Right atrium auricular region (tissue), 2 donors: ENCODE measurements at regions not wholly inside any gene's neighbourhood (a gene's known extent, or its start where the extent isn't known, plus 50 kb on each side); places are given as distances from the start of the nearest gene placed in this dataset.
"Not testable (repeated sequence)": the region's sequence is repeated elsewhere in the genome, so short reads cannot be mapped to it uniquely, and the experiment has no call there.

Experiments
- DNase-seq: peaks from one replicate; pipeline ENCODE4 v3.0.0-alpha.2; 2019; ENCODE audit warnings: low spot score
- H3K27ac ChIP-seq, 2 donors: fragments of 200-600 bp; sonication (generic); 1 replicate in 1 of 2; 2 replicates in 1 of 2; pipeline ENCODE4 v1.5.1; 2016 to 2019
- H3K27me3 ChIP-seq, 2 donors: fragments of 200-600 bp; sonication (generic); one replicate each; pipeline versions ENCODE4 v1.5.1 to v1.6.0; 2017 to 2019
- H3K36me3 ChIP-seq: fragments of 200-600 bp; sonication (generic); one replicate; pipeline ENCODE4 v1.5.1; 2016
- H3K4me1 ChIP-seq, 2 donors: fragments of 200-600 bp; sonication (generic); one replicate each; pipeline versions ENCODE4 v1.5.1 to v1.6.0; 2017 to 2019
- H3K4me3 ChIP-seq, 2 donors: fragments of 200-600 bp; sonication (generic); 1 replicate in 1 of 2; 2 replicates in 1 of 2; pipeline ENCODE4 v1.5.1; 2017 to 2019; ENCODE audit warnings: mild to moderate bottlenecking in 1 of 2, moderate library complexity in 1 of 2
- H3K9me3 ChIP-seq, 2 donors: fragments of 200-600 bp; sonication (generic); one replicate each; pipeline ENCODE4 v1.5.1; 2019
- TF ChIP-seq, protein P1 (sequence below), 2 donors: fragments of 200-600 bp; sonication (generic); IDR thresholded peaks; one replicate each; pipeline ENCODE4 v1.5.1; 2019; ENCODE audit warnings: antibody characterized with exemption in 2 of 2

DNA sequence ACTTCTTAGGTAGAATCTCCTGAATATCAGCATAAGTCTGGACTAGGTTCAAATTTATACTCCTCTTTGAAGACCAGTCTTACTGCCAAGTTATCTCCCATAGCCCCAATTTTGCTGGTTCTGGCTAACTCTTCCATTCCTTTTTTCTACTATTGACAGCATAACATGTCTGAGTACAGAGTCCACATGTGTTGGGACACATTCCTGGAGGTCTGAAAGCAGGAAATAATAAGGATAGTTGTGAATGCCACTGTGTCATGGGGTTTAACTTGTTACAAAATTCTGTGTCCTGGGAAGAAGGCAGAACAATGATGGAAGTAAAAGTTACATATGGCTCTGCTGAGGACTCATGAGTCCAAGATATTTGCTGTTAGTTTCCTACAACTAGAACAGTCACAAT is 57.4 kb upstream of the ZBTB20 start:
- Histone ChIP-seq H3K9me3 (no peaks in the 10 kb centered on the region), H3K4me1 (no peaks in the 10 kb centered on the region), H3K27ac (no peak overlapping the region), H3K36me3 (no peaks in the 10 kb centered on the region), H3K4me3 (no peak overlapping the region), H3K27me3 (no peaks in the 10 kb centered on the region)
- DNase-seq, result no peak
- TF ChIP-seq, protein P1, sequence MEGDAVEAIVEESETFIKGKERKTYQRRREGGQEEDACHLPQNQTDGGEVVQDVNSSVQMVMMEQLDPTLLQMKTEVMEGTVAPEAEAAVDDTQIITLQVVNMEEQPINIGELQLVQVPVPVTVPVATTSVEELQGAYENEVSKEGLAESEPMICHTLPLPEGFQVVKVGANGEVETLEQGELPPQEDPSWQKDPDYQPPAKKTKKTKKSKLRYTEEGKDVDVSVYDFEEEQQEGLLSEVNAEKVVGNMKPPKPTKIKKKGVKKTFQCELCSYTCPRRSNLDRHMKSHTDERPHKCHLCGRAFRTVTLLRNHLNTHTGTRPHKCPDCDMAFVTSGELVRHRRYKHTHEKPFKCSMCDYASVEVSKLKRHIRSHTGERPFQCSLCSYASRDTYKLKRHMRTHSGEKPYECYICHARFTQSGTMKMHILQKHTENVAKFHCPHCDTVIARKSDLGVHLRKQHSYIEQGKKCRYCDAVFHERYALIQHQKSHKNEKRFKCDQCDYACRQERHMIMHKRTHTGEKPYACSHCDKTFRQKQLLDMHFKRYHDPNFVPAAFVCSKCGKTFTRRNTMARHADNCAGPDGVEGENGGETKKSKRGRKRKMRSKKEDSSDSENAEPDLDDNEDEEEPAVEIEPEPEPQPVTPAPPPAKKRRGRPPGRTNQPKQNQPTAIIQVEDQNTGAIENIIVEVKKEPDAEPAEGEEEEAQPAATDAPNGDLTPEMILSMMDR (IDR thresholded peaks at IDR 0.05), result no peak

DNA sequence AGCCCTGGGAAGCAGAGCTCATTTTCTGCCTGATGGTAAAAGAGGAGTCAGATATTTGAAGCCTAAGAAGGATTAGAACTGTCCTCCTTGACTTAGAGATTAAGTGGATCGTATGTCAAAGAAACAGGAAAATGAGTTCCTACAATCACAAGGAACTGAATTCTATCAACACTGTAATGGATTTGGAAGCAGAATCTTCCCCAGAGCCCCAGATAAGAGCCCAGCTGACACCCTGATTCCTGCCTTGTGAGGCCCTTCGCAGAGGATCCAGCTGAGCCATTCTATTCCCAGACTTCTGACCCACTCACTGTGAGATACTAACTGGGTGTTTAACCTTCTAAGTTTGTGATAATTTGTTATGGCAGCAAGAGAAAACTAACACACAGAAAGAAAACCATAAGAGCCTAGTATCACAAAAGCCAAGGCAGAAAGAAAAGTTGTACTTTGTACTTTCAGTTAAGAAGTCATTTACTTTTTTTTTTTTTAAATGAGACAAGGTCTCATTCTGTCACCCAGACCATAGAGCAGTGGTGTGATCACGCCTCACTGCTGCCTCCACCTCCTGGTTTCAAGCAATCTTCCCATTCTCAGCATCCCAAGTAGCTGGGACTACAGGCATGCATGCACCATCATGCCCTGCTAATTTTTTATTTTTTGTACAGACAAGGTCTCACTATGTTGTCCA is 61.1 kb upstream of the ZBTB20 start:
- no peak for DNase-seq
- Histone ChIP-seq H3K9me3 (no peaks in the 10 kb centered on the region), H3K27me3 (no peaks in the 10 kb centered on the region), H3K4me1 (no peaks in the 10 kb centered on the region), H3K27ac (no peak overlapping the region), H3K36me3 (no peaks in the 10 kb centered on the region), H3K4me3 (no peak overlapping the region)
- TF ChIP-seq, protein P1 (IDR thresholded peaks at IDR 0.05), result no peak

DNA sequence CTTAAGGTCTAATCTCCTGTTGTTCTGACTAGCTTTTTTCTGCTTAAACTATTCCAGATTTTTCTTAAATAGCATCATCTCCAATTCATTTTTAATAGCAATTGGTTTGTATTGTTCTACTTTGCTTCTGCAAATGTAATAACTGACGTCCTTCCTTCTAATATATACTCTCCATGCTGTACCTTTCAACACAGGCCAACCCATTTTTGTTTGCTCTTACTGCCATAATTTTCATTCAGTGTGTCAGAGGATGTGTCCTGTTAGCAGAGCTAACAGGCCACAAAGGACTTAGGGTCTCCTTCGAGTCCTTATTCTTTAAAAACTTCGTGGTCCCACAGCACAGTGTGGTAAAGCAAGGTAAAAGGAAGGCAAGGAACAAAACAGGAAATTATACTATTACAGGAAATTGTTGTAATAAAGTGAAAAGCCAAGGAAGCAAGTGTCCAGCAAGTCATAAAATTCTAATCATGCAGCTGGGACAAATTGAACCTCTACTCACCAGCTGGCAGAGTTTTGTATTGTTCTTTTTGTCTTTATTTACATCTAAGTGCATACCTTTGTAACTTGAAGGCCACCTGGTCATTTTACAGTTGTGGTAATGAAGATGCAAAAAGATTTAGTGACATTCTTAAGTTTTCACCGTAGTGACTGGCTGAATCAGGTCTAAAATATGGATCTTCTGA is 64.9 kb upstream of the ZBTB20 start:
- TF ChIP-seq, protein P1 (IDR thresholded peaks at IDR 0.05), result no peak

DNA sequence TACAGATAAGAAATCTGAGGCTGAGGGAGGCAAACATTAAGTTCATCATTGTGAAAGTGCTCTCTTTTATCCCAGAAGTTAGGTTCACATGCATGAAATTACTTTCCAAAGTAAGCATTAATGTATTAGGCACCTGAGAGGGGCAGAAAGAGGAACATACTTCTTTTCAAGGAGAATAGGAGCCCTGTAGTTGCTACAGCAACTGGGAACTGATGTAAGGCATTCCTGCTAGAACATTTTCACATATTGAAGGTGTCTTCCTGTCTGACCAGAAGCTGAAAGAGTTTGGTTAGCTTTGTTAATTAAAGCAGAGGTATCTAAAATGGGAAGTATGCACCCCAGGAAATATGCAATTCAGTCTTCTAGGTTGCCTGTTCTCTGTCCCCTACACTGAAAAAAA is 65.5 kb upstream of the ZBTB20 start:
- Histone ChIP-seq H3K27me3 (no peaks in the 10 kb centered on the region), H3K9me3 (no peaks in the 10 kb centered on the region), H3K27ac (no peak overlapping the region), H3K4me1 (no peaks in the 10 kb centered on the region), H3K36me3 (no peaks in the 10 kb centered on the region), H3K4me3 (no peak overlapping the region)
- no peak for DNase-seq
- TF ChIP-seq, protein P1 (IDR thresholded peaks at IDR 0.05), result no peak

More for the DNA sequence above, 64.9 kb upstream of the ZBTB20 start:
- no peak for DNase-seq
- Histone ChIP-seq H3K36me3 (no peaks in the 10 kb centered on the region), H3K4me1 (no peaks in the 10 kb centered on the region), H3K27ac (no peak overlapping the region), H3K9me3 (no peaks in the 10 kb centered on the region), H3K4me3 (no peak overlapping the region), H3K27me3 (no peaks in the 10 kb centered on the region)

DNA sequence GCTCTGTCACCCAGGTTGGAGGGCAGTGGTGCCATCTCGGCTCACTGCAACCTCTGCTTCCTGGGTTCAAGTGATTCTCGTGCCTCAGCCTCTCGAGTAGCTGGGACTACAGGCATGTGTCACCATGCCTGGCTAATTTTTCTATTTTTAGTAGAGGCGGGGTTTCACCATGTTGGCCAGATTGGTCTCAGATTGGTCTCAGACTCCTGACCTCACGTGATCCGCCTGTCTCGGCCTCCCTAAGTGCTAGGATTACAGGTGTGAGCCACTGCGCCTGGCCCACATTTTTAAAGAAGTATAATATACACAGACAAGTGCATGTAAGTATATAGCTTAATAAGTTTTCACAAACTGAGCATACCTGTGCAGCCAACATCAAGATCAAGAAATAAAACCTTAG is 66.0 kb upstream of the ZBTB20 start:
- H3K9me3 ChIP-seq, H3K4me3 ChIP-seq, H3K27ac ChIP-seq, H3K36me3 ChIP-seq, DNase-seq, H3K27me3 ChIP-seq, H3K4me1 ChIP-seq: not testable (repeated sequence)

DNA sequence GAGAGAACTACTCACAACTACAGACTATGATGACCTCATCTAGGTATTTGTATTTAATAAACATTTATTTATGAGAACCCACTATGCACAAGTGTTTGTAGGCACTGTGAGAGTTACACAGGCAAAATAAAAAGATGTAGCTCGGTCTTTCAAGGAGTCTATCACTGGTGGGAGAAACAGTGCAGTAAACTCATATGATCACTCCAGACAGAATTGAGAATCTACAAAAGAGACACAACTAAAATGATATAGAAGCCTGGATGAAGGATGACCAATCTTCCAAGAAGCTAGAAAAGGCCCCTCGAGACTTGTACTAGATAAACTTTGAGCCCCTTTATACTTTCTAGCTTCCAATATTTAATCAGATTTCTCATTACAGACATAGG is 70.2 kb upstream of the ZBTB20 start:
- Histone ChIP-seq H3K27ac (no peak overlapping the region), H3K27me3 (no peaks in the 10 kb centered on the region), H3K4me1 (peaks cover 0 to 7% of the 10 kb centered on the region in 2 donors), H3K9me3 (no peaks in the 10 kb centered on the region), H3K36me3 (no peaks in the 10 kb centered on the region), H3K4me3 (no peak overlapping the region)
- TF ChIP-seq, protein P1 (IDR thresholded peaks at IDR 0.05), result no peak
- DNase-seq, result no peak
